ENCODE measurements at regions not wholly inside any gene's neighbourhood (a gene's known extent, or its start where the extent isn't known, plus 50 kb on each side); places are given as distances from the start of the nearest gene placed in this dataset.
"Not testable (repeated sequence)": the region's sequence is repeated elsewhere in the genome, so short reads cannot be mapped to it uniquely, and the experiment has no call there.

- DNase-seq (ENCODE audit: low spot score): no peak
Measured at GRCh38 chr9:28999806-29000205, 1426.5 kb upstream of the C9orf72 start.

GRCh38 chr9:29001006-29001405, 1427.7 kb upstream of the C9orf72 start:
- DNase-seq (ENCODE audit: low spot score): no peak

- DNase-seq (ENCODE audit: low spot score): no peak
Measured at GRCh38 chr9:29004988-29005387, 1431.7 kb upstream of the C9orf72 start.

GRCh38 chr9:29006628-29007027, 1433.3 kb upstream of the C9orf72 start:
- DNase-seq (ENCODE audit: low spot score): no peak

GRCh38 chr9:29012911-29013310, 1439.6 kb upstream of the C9orf72 start:
- DNase-seq (ENCODE audit: low spot score): no peak

- no peak for DNase-seq (ENCODE audit: low spot score)
Measured at GRCh38 chr9:29021632-29022031, 1448.4 kb upstream of the C9orf72 start.

- no peak for DNase-seq (ENCODE audit: low spot score)
Measured at GRCh38 chr9:29038332-29038731, 1465.1 kb upstream of the C9orf72 start.

- no peak for DNase-seq (ENCODE audit: low spot score)
Measured at GRCh38 chr9:29039258-29039657, 1466.0 kb upstream of the C9orf72 start.

GRCh38 chr9:29043072-29043471, 1469.8 kb upstream of the C9orf72 start:
- no peak for DNase-seq (ENCODE audit: low spot score)

- no peak for DNase-seq (ENCODE audit: low spot score)
Measured at GRCh38 chr9:29044959-29045358, 1471.7 kb upstream of the C9orf72 start.

GRCh38 chr9:29060041-29060440, 1486.8 kb upstream of the C9orf72 start:
- no peak for DNase-seq (ENCODE audit: low spot score)

GRCh38 chr9:29062446-29062845, 1489.2 kb upstream of the C9orf72 start:
- DNase-seq (ENCODE audit: low spot score): no peak

GRCh38 chr9:29063031-29063430, 1489.8 kb upstream of the C9orf72 start:
- no peak for DNase-seq (ENCODE audit: low spot score)

- DNase-seq (ENCODE audit: low spot score): no peak
Measured at GRCh38 chr9:29066141-29066640, 1492.9 kb upstream of the C9orf72 start.

- no peak for DNase-seq (ENCODE audit: low spot score)
Measured at GRCh38 chr9:29068461-29068860, 1495.2 kb upstream of the C9orf72 start.

GRCh38 chr9:29069376-29069775, 1496.1 kb upstream of the C9orf72 start:
- no peak for DNase-seq (ENCODE audit: low spot score)

- no peak for DNase-seq (ENCODE audit: low spot score)
Measured at GRCh38 chr9:29078063-29078666, 1504.9 kb upstream of the C9orf72 start.

- no peak for DNase-seq (ENCODE audit: low spot score)
Measured at GRCh38 chr9:29100762-29101161, 1527.5 kb upstream of the C9orf72 start.

GRCh38 chr9:29104166-29104565, 1530.9 kb upstream of the C9orf72 start:
- DNase-seq (ENCODE audit: low spot score): not testable (repeated sequence)

- DNase-seq (ENCODE audit: low spot score): no peak
Measured at GRCh38 chr9:29118555-29118954, 1545.3 kb upstream of the C9orf72 start.

- no peak for DNase-seq (ENCODE audit: low spot score)
Measured at GRCh38 chr9:29126783-29127182, 1553.5 kb upstream of the C9orf72 start.

- DNase-seq (ENCODE audit: low spot score): no peak
Measured at GRCh38 chr9:29129763-29130162, 1556.5 kb upstream of the C9orf72 start.

- no peak for DNase-seq (ENCODE audit: low spot score)
Measured at GRCh38 chr9:29144476-29144875, 1571.2 kb upstream of the C9orf72 start.

- no peak for DNase-seq (ENCODE audit: low spot score)
Measured at GRCh38 chr9:29150606-29151005, 1577.3 kb upstream of the C9orf72 start.

Measured in AG20443 (cell line).